Fibroblast of lung (primary cell): ENCODE measurements at regions not wholly inside any gene's neighbourhood (a gene's known extent, or its start where the extent isn't known, plus 50 kb on each side); places are given as distances from the start of the nearest gene placed in this dataset.

Experiments
- CTCF ChIP-seq, 2 donors: IDR thresholded peaks in 1 of 2; conservative IDR thresholded peaks in 1 of 2; 1 replicate in 1 of 2; 2 replicates in 1 of 2; pipeline ENCODE4 v1.5.1; 2011 to 2012; ENCODE audit warnings: low read length in 2 of 2, control low read depth in 1 of 2, inconsistent platforms in 1 of 2, low read depth in 1 of 2, mild to moderate bottlenecking in 1 of 2
- EZH2 ChIP-seq: IDR thresholded peaks from 2 replicates; pipeline ENCODE4 v1.5.1; 2012; ENCODE audit warnings: low read length, control low read depth, mild to moderate bottlenecking; ENCODE audit errors: missing control alignments

- TF ChIP-seq CTCF (conservative IDR thresholded peaks at IDR 0.05 in 1 of 2, IDR thresholded peaks at IDR 0.05 in 1 of 2; ENCODE audit: low read depth in 1 of 2, low read length in 2 of 2), result no peak
- no peak for TF ChIP-seq EZH2
Measured at GRCh38 chr5:90337449-90338052, 72.0 kb downstream of the CETN3 start.
